Cardiac muscle cell (in vitro differentiated cells and primary cell): ENCODE measurements at regions not wholly inside any gene's neighbourhood (a gene's known extent, or its start where the extent isn't known, plus 50 kb on each side); places are given as distances from the start of the nearest gene placed in this dataset.
"Not testable (repeated sequence)": the region's sequence is repeated elsewhere in the genome, so short reads cannot be mapped to it uniquely, and the experiment has no call there.

Experiments used
- DNase-seq, 2 donors: peaks; one replicate each; pipeline versions ENCODE4 v3.0.0 to v3.0.0-alpha.2; 2010 to 2017; ENCODE audit warnings: low read depth in 1 of 2, low spot score in 1 of 2
- H3K27ac ChIP-seq: fragments of 200-600 bp; sonication (generic); 2 replicates; pipeline ENCODE4 v1.5.1; 2016
- H3K27me3 ChIP-seq: fragments of 200-600 bp; sonication (generic); 2 replicates; pipeline ENCODE4 v1.6.0; 2016; ENCODE audit warnings: control low read depth
- H3K36me3 ChIP-seq: fragments of 200-600 bp; sonication (generic); 2 replicates; pipeline ENCODE4 v1.5.1; 2016; ENCODE audit warnings: control low read depth
- H3K4me1 ChIP-seq: fragments of 200-600 bp; sonication (generic); 2 replicates; pipeline ENCODE4 v1.8.1; 2017; ENCODE audit warnings: low read depth, mild to moderate bottlenecking, mixed run types
- H3K4me3 ChIP-seq: fragments of 200-600 bp; sonication (generic); 2 replicates; pipeline ENCODE4 v1.5.1; 2016; ENCODE audit warnings: mild to moderate bottlenecking
- H3K9me3 ChIP-seq: fragments of 200-600 bp; sonication (generic); 2 replicates; pipeline ENCODE4 v1.5.1; 2017; ENCODE audit warnings: low read depth, mild to moderate bottlenecking, control low read depth
- CTCF ChIP-seq: IDR thresholded peaks from 2 replicates; pipeline ENCODE4 v1.5.1; 2012; ENCODE audit warnings: low read depth, mild to moderate bottlenecking, low read length

- Histone ChIP-seq H3K4me3 (no peak overlapping the region), H3K4me1 (no peaks in the 10 kb centered on the region), H3K9me3 (no peaks in the 10 kb centered on the region), H3K27me3 (no peaks in the 10 kb centered on the region), H3K27ac (no peak overlapping the region), H3K36me3 (no peaks in the 10 kb centered on the region)
- DNase-seq: peak; percentile 6 to 63
- peak; percentile 34 for TF ChIP-seq CTCF
Observed at GRCh38 chr17:71764505-71764904, 356.3 kb upstream of the SOX9 start.

GRCh38 chr17:71765437-71765836 lies 355.4 kb upstream of the SOX9 start:
- Histone ChIP-seq H3K4me3 (no peak overlapping the region), H3K27me3 (no peaks in the 10 kb centered on the region), H3K9me3 (no peaks in the 10 kb centered on the region), H3K4me1 (no peaks in the 10 kb centered on the region), H3K27ac (no peak overlapping the region), H3K36me3 (no peaks in the 10 kb centered on the region)
- TF ChIP-seq CTCF: no peak
- no peak for DNase-seq

GRCh38 chr17:71769850-71770249 lies 351.0 kb upstream of the SOX9 start:
- Histone ChIP-seq H3K9me3 (no peaks in the 10 kb centered on the region), H3K27me3 (no peaks in the 10 kb centered on the region), H3K4me1 (no peaks in the 10 kb centered on the region), H3K4me3 (no peak overlapping the region), H3K36me3 (no peaks in the 10 kb centered on the region), H3K27ac (no peak overlapping the region)
- no peak for DNase-seq
- no peak for TF ChIP-seq CTCF

GRCh38 chr17:71777048-71777640 lies 343.7 kb upstream of the SOX9 start:
- H3K4me1 ChIP-seq: no peaks in the 10 kb centered on the region
- no peaks in the 10 kb centered on the region for H3K36me3 ChIP-seq
- DNase-seq: peak in 1 of 2 donors; percentile 13
- no peak overlapping the region for H3K27ac ChIP-seq
- no peaks in the 10 kb centered on the region for H3K27me3 ChIP-seq
- no peak for TF ChIP-seq CTCF
- no peaks in the 10 kb centered on the region for H3K9me3 ChIP-seq
- H3K4me3 ChIP-seq: no peak overlapping the region

GRCh38 chr17:71779482-71779881 lies 341.3 kb upstream of the SOX9 start:
- no peak overlapping the region for H3K4me3 ChIP-seq
- no peak for TF ChIP-seq CTCF
- DNase-seq: no peak
- no peak overlapping the region for H3K27ac ChIP-seq
- no peaks in the 10 kb centered on the region for H3K9me3 ChIP-seq
- H3K36me3 ChIP-seq: no peaks in the 10 kb centered on the region
- no peaks in the 10 kb centered on the region for H3K4me1 ChIP-seq
- H3K27me3 ChIP-seq: no peaks in the 10 kb centered on the region

GRCh38 chr17:71780596-71780995 lies 340.2 kb upstream of the SOX9 start:
- Histone ChIP-seq H3K9me3 (no peaks in the 10 kb centered on the region), H3K36me3 (no peaks in the 10 kb centered on the region), H3K27ac (no peak overlapping the region), H3K4me1 (no peaks in the 10 kb centered on the region), H3K4me3 (no peak overlapping the region), H3K27me3 (no peaks in the 10 kb centered on the region)
- DNase-seq: no peak
- TF ChIP-seq CTCF: no peak

- H3K27ac ChIP-seq, H3K27me3 ChIP-seq, DNase-seq, H3K9me3 ChIP-seq, H3K36me3 ChIP-seq, H3K4me3 ChIP-seq, H3K4me1 ChIP-seq: not testable (repeated sequence)
Observed at GRCh38 chr17:71782021-71782420, 338.8 kb upstream of the SOX9 start.
